WERI-Rb-1 (cell line): ENCODE measurements at regions not wholly inside any gene's neighbourhood (a gene's known extent, or its start where the extent isn't known, plus 50 kb on each side); places are given as distances from the start of the nearest gene placed in this dataset.
"Not testable (repeated sequence)": the region's sequence is repeated elsewhere in the genome, so short reads cannot be mapped to it uniquely, and the experiment has no call there.

Experiments
- DNase-seq: peaks from one replicate; pipeline ENCODE4 v3.0.0-alpha.2; 2020
- H3K27ac ChIP-seq: fragments of 250-450 bp; sonication (Bioruptor Pico); 2 replicates; pipeline ENCODE4 v1.5.1; 2020; ENCODE audit warnings: mild to moderate bottlenecking, moderate library complexity
- H3K27me3 ChIP-seq: fragments of 250-450 bp; sonication (Bioruptor Pico); 2 replicates; pipeline ENCODE4 v1.5.1; 2021; ENCODE audit warnings: mild to moderate bottlenecking, low read depth, moderate library complexity; ENCODE audit not compliant: insufficient read depth, severe bottlenecking
- H3K36me3 ChIP-seq: fragments of 250-450 bp; sonication (Bioruptor Pico); 2 replicates; pipeline ENCODE4 v1.5.1; 2020; ENCODE audit warnings: mild to moderate bottlenecking, moderate library complexity
- H3K4me3 ChIP-seq: 2 replicates; pipeline ENCODE4 v1.5.1; 2011; ENCODE audit warnings: low read depth, mild to moderate bottlenecking, control low read depth, low read length
- H3K9me3 ChIP-seq: fragments of 250-450 bp; sonication (Bioruptor Pico); 2 replicates; pipeline ENCODE4 v1.5.1; 2021; ENCODE audit warnings: mild to moderate bottlenecking, moderate library complexity; ENCODE audit not compliant: severe bottlenecking
- CTCF ChIP-seq: IDR thresholded peaks from 2 replicates; pipeline ENCODE4 v1.5.1; 2011; ENCODE audit warnings: low read depth, mild to moderate bottlenecking, control low read depth, inconsistent platforms, low read length

DNA sequence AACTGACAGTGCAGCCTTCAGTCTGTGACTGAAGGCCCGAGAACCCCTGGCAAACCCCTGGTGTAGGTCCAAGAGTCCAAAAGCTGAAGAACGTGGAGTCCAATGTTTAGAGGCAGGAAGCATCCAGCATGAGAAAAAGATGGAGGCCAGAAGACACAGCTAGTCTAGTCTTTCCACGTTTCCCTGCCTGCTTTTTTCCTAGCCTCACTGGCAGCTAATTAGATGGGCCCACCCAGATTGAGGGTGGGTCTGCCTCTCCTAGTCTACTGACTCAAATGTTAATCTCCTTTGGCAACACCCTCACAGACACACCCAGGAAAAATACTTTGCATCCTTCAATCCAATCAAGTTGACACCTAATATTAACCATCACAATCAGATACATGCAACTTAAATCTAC, 87.8 kb downstream of the TENT5D start:
- not testable (repeated sequence) for H3K36me3 ChIP-seq, H3K9me3 ChIP-seq, H3K27ac ChIP-seq, H3K4me3 ChIP-seq, DNase-seq
- H3K27me3 ChIP-seq: peaks cover 13% of the 10 kb centered on the region

DNA sequence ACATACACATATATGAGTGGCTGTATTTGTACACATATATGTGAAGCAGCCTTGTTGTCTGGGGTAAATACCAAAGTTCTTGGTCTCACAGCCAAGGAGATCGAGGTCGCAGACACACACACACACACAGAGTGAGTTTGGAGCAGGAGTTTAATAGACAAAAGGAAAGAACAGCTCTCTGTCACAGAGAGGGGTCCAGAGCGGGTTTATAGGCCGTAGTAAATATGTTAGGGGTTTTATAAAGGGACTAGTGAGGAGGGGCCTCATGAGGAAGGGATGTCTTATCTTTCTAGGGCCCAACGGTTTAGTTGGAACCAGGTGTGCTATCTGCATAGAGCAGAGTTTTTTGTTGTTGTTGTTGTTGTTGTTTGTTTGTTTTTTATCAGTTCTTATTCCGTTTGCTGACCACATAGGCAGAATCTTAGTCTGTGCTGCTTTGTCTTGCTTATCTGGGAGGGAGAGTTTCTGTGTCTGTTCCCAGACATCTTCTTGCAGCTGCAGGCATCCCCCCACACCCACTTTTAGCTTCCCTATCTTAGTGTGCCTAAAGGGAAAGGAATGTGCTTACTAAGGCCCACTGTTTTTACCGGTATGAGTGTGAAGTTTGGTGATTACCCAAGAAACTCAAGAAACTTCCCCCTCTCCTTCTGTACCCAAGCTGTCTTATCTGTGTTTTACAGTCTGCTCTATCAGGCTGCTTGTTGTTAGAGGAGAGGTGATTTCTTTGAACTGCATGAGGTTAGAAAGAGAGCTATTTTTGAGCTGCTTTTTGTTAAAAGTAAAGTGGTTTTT, 91.9 kb downstream of the TENT5D start:
- no peaks in the 10 kb centered on the region for H3K36me3 ChIP-seq
- H3K9me3 ChIP-seq: no peaks in the 10 kb centered on the region
- DNase-seq: no peak
- no peak overlapping the region for H3K27ac ChIP-seq
- peaks cover 8% of the 10 kb centered on the region for H3K27me3 ChIP-seq
- no peak overlapping the region for H3K4me3 ChIP-seq
- no peak for TF ChIP-seq CTCF

DNA sequence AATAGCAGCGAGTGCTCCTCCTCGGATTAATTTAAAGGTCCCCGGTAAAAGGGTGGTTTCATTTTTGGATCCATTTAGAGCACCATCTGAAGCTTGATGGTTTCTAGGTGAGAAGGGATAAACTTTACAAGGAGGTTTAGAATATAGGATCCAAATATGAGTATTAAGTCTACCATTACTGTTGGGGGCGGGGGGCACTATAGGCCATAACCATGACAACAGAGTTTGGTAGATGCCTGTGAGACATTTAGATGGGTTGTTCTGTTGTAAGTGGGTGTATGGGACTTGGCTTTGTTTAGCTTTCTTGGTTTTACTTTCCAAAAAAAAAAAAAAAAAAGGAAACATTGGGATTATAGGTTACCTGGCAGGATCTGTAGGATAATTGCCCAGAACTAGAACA, 92.7 kb downstream of the TENT5D start:
- peaks cover 7% of the 10 kb centered on the region for H3K27me3 ChIP-seq
- no peaks in the 10 kb centered on the region for H3K9me3 ChIP-seq
- H3K4me3 ChIP-seq: no peak overlapping the region
- no peak overlapping the region for H3K27ac ChIP-seq
- no peak for DNase-seq
- H3K36me3 ChIP-seq: no peaks in the 10 kb centered on the region
- TF ChIP-seq CTCF: no peak

DNA sequence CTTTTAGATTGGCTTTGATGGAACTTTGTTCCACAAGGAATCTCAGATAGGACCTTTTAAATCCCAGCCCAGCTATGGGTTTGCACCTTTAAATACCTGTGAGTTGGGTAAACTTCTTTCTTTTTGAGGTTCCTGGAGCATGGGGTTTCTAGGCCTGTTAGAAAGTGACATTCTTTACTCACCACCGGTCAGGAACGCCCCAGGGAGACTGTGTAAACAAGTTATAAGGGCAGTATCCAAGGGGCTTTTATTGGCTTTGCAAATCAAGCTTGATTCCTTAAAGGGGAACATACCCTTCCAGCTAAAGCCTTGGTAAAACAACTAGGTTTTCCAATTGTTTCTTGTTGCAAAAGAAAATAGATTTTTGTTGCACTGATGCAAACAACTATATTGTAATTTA, 93.4 kb downstream of the TENT5D start:
- no peak overlapping the region for H3K4me3 ChIP-seq
- TF ChIP-seq CTCF: no peak
- H3K27ac ChIP-seq: no peak overlapping the region
- peaks cover 7% of the 10 kb centered on the region for H3K27me3 ChIP-seq
- H3K36me3 ChIP-seq: no peaks in the 10 kb centered on the region
- no peaks in the 10 kb centered on the region for H3K9me3 ChIP-seq
- no peak for DNase-seq

DNA sequence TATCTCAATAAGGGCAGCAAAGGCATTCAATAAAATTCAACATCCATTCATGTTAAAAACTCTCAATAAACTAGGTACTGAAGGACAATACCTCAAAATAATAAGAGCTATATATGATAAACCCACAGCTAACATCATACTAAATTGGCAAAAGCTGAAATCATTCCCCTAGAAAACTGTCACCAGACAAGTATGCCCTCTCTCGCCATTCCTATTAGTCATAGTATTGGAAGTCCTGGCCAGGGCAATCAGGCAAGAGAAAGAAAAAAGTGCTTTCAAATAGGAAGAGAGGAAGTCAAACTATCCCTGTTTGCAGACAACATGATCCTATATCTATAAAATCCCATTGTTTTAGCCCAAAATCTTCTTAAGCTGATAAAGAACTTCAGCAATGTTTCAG, 116.8 kb downstream of the TENT5D start:
- no peaks in the 10 kb centered on the region for H3K9me3 ChIP-seq
- H3K4me3 ChIP-seq: no peak overlapping the region
- peaks cover 6% of the 10 kb centered on the region for H3K27me3 ChIP-seq
- DNase-seq: no peak
- TF ChIP-seq CTCF: no peak
- H3K36me3 ChIP-seq: no peaks in the 10 kb centered on the region
- no peak overlapping the region for H3K27ac ChIP-seq

DNA sequence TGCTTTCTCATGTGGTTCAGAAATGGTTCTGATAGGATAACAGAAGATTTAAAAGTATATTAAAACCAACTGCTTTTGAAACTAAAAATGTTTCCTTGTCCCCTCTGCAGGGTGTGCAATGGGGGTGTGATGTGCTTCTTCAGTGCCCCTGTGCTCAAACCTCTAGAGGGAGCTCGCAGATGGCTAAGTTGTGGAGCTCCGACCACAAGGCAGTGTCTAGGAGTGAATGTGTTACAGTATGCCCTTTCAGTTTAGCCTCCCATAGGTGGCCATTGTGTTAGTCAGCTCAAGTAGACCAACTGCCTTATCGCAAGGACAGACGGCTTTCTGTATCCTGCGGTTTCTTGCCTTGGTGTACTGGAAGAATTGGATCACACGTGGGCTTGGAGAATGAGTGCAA, 130.5 kb downstream of the TENT5D start:
- Histone ChIP-seq H3K9me3 (no peaks in the 10 kb centered on the region), H3K27ac (no peak overlapping the region), H3K4me3 (no peak overlapping the region), H3K27me3 (peaks cover 14% of the 10 kb centered on the region), H3K36me3 (no peaks in the 10 kb centered on the region)
- peak; percentile 27 for DNase-seq
- TF ChIP-seq CTCF: peak; percentile 64
